K562 (cell line): ENCODE measurements at regions not wholly inside any gene's neighbourhood (a gene's known extent, or its start where the extent isn't known, plus 50 kb on each side); places are given as distances from the start of the nearest gene placed in this dataset.
A peak's percentile ranks its signal among the peaks of the same experiment; 100 is the strongest.

Source experiments
- ATAC-seq: fragments of 200-7000 bp; cut with Tn5 transposase; 3 replicates; pipeline ENCODE4 v1.9.1; 2020; ENCODE audit warnings: moderate library complexity
- BruUV-seq: library from RNA; stranded (reverse); fragments of 400-500 nt; replicated peaks from 2 replicates; lab custom pipeline; 2021; lab: Mats Ljungman, UMichigan
- CTCF ChIA-PET: fragments of 300-600 bp; formaldehyde crosslinking; extraction: SDS; loops from one replicate; lab custom pipeline; 2021; ENCODE audit warnings: low intra/inter-chr PET ratio; lab: Yijun Ruan, JAX
- POLR2A ChIA-PET: fragments of 300-600, 350-650 bp; sonication (Branson Sonifier 250); formaldehyde crosslinking; extraction: SDS; loops from one replicate; lab custom pipeline; 2021; ENCODE audit warnings: antibody characterized with exemption, inconsistent platforms; lab: Yijun Ruan, JAX
- DNase-seq, 4 experiments: peaks; one replicate each; pipeline versions ENCODE4 v3.0.0 to v3.0.0-alpha.2; 2011 to 2018; ENCODE audit warnings: low spot score in 3 of 4, mixed read lengths in 3 of 4; ENCODE audit errors: extremely low read depth in 1 of 4
- FAIRE-seq: peaks from 2 replicates; lab custom pipeline; 2011; peaks lifted over from hg19 to GRCh38; lab: Jason Lieb, UNC
- H2AFZ ChIP-seq: 2 replicates; pipeline ENCODE4 v1.6.0; 2011; ENCODE audit warnings: low read depth, low read length, control low read depth, inconsistent platforms
- H3K27ac ChIP-seq: fragments of 200-600 bp; 3 replicates; pipeline ENCODE4 v1.8.0; 2011; ENCODE audit warnings: low read depth, mild to moderate bottlenecking, control low read depth, inconsistent platforms, low read length, moderate library complexity, mixed read lengths; ENCODE audit errors: extremely low read depth
- H3K27me3 ChIP-seq, 2 experiments: fragments of 300-600 bp in 1 of 2; 2 replicates in 1 of 2; 3 replicates in 1 of 2; pipeline versions ENCODE4 v1.6.0 to v1.8.0; 2011; ENCODE audit warnings: inconsistent platforms in 2 of 2, low read length in 2 of 2, mild to moderate bottlenecking in 1 of 2, mixed read lengths in 1 of 2, moderate library complexity in 1 of 2; ENCODE audit not compliant: control insufficient read depth in 2 of 2, insufficient read depth in 2 of 2
- H3K36me3 ChIP-seq: fragments of 300-600 bp; 3 replicates; pipeline ENCODE4 v1.8.0; 2011; ENCODE audit warnings: mild to moderate bottlenecking, low read length, inconsistent platforms; ENCODE audit not compliant: control insufficient read depth, insufficient read depth
- H3K4me1 ChIP-seq, 2 experiments: fragments of 200-600 bp in 1 of 2; replicated peaks in 1 of 2; 2 replicates in 1 of 2; 3 replicates in 1 of 2; pipeline versions ENCODE4 v1.5.1 to v1.8.0; 2011; ENCODE audit warnings: inconsistent platforms in 2 of 2, low read length in 2 of 2, mild to moderate bottlenecking in 1 of 2, mixed read lengths in 1 of 2, moderate library complexity in 1 of 2; ENCODE audit not compliant: control insufficient read depth in 2 of 2, insufficient read depth in 2 of 2
- H3K4me2 ChIP-seq: 2 replicates; pipeline ENCODE4 v1.6.1; 2011; ENCODE audit warnings: low read length, control low read depth, inconsistent platforms, mixed read lengths; ENCODE audit not compliant: insufficient read depth
- H3K4me3 ChIP-seq: fragments of 200-600 bp; sonication (generic), shearing (Covaris generic); 2 replicates; pipeline ENCODE4 v1.5.1; 2016; ENCODE audit warnings: control low read depth, inconsistent platforms
- H3K79me2 ChIP-seq: fragments of 200-600 bp; 3 replicates; pipeline ENCODE4 v1.8.0; 2011; ENCODE audit warnings: low read length, inconsistent platforms; ENCODE audit not compliant: control insufficient read depth, insufficient read depth
- H3K9ac ChIP-seq, 2 experiments: 2 replicates each; pipeline versions ENCODE4 v1.6.0 to v1.6.1; 2011; ENCODE audit warnings: low read depth in 2 of 2, low read length in 2 of 2, control low read depth in 1 of 2, inconsistent platforms in 1 of 2, mild to moderate bottlenecking in 1 of 2, mixed read lengths in 1 of 2; ENCODE audit not compliant: insufficient read depth in 1 of 2
- H3K9me1 ChIP-seq: one replicate; pipeline ENCODE4 v1.6.0; 2011; ENCODE audit warnings: inconsistent platforms, mild to moderate bottlenecking, low read length, moderate library complexity; ENCODE audit not compliant: control insufficient read depth, insufficient read depth
- H3K9me3 ChIP-seq: replicated peaks from 2 replicates; pipeline ENCODE4 v1.5.1; 2011; ENCODE audit warnings: low read depth, low read length, inconsistent platforms; ENCODE audit not compliant: control insufficient read depth, insufficient read depth
- H4K20me1 ChIP-seq: replicated peaks from 2 replicates; pipeline ENCODE4 v1.6.1; 2011; ENCODE audit warnings: low read length, inconsistent platforms, mixed read lengths; ENCODE audit not compliant: control insufficient read depth, insufficient read depth
- BRF1 ChIP-seq: IDR thresholded peaks from 3 replicates; pipeline ENCODE4 v1.6.1; 2011; ENCODE audit warnings: borderline replicate concordance, mild to moderate bottlenecking; ENCODE audit not compliant: insufficient read length; ENCODE audit errors: extremely low read depth
- ELF2 ChIP-seq: fragments of 250-450 bp; sonication (Bioruptor Pico); IDR thresholded peaks from 2 replicates; pipeline ENCODE4 v1.5.0; 2021; ENCODE audit warnings: mild to moderate bottlenecking
- HIVEP1 ChIP-seq: fragments of 250-450 bp; sonication (Bioruptor Pico); IDR thresholded peaks from 2 replicates; pipeline ENCODE4 v1.4.0; 2020; ENCODE audit warnings: mild to moderate bottlenecking
- MCM7 ChIP-seq, 2 experiments: fragments of 450-650 bp; IDR thresholded peaks; 2 replicates each; pipeline ENCODE4 v1.6.1; 2016 to 2018
- NR2F6 ChIP-seq: fragments of 450-650 bp; formaldehyde crosslinking; IDR thresholded peaks from 2 replicates; pipeline ENCODE4 v1.4.0; 2020; ENCODE audit warnings: mild to moderate bottlenecking
- POLR3G ChIP-seq: IDR thresholded peaks from 2 replicates; pipeline ENCODE4 v1.6.1; 2011; ENCODE audit not compliant: insufficient read length, insufficient replicate concordance; ENCODE audit errors: extremely low read depth
- ZBTB7A ChIP-seq: IDR thresholded peaks from 2 replicates; pipeline ENCODE4 v1.6.1; 2011; ENCODE audit warnings: low read depth, mild to moderate bottlenecking, low read length, moderate library complexity, borderline replicate concordance; ENCODE audit not compliant: control insufficient read depth
- ZC3H8 ChIP-seq: fragments of 450-650 bp; IDR thresholded peaks from 2 replicates; pipeline ENCODE4 v1.6.1; 2017
- WGBS: fragments of 100-300 bp; shearing (Covaris generic); methylation state at CpG from one replicate; pipeline ENCODE4 v1.1.6; 2016; ENCODE audit warnings: low coverage, mixed read lengths; ENCODE audit not compliant: insufficient coverage; ENCODE audit errors: missing lambda C conversion rate; 5-methylcytosine and 5-hydroxymethylcytosine counted together
- in situ Hi-C: fragments of 300-500 bp; cut with MboI; formaldehyde crosslinking; loops from 4 replicates; pipeline ENCODE4 v1.15.0; 2018; ENCODE audit warnings: inconsistent platforms, mixed read lengths
- intact Hi-C: fragments of 100-400 bp; cut with micrococcal nuclease; formaldehyde crosslinking; loops from 2 replicates; pipeline ENCODE4 v1.14.2; 2022
- TF ChIP-seq, protein P1 (sequence below): IDR thresholded peaks from 3 replicates; pipeline ENCODE4 v1.6.1; 2011; ENCODE audit warnings: borderline replicate concordance, mild to moderate bottlenecking, moderate library complexity; ENCODE audit not compliant: insufficient read length; ENCODE audit errors: extremely low read depth
- TF ChIP-seq, protein P2 (sequence below): fragments of 150-350 bp; conservative IDR thresholded peaks from 2 replicates; pipeline ENCODE4 v1.6.1; 2014; ENCODE audit warnings: low read length
- TF ChIP-seq, protein P3 (sequence below): fragments of 250-450 bp; sonication (Bioruptor Pico); IDR thresholded peaks from 2 replicates; pipeline ENCODE4 v1.5.0; 2021; ENCODE audit warnings: mild to moderate bottlenecking, borderline replicate concordance
- TF ChIP-seq, protein P4 (sequence below): sonication (generic); formaldehyde crosslinking; IDR thresholded peaks from 2 replicates; pipeline ENCODE4 v1.8.0; 2022; ENCODE audit warnings: missing genetic modification reagents, mild to moderate bottlenecking, borderline replicate concordance

DNA sequence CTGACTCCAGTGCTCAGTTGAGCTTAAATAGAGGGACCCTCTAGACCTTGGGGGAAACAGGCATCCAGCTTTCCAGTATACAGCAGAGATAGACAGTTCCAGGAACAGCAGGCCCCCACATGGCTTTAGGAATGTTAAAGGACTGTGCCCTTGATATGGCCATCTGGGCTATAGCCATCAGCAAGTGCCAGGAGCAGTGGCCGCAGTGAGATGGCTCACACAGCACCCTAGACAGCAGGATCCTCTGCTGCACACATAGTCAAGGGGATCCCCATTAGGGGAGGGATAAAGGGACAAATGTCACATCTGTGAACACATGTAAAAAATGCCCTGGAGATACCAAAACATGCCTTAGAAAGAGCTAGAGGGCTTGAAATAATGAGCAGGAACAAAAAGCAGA, 213.4 kb downstream of the PTH2R start:
- ATAC-seq (peak; percentile 67), FAIRE-seq (no peak), DNase-seq (peak in 1 of 4 experiments; percentile 36)
- CTCF ChIA-PET = no interaction called here
- Histone ChIP-seq H3K9me1 (no peaks in the 10 kb centered on the region), H3K9ac (peak overlapping the region; percentile 13 to 69; a peak in 2 of 4 replicates), H2AFZ (peak overlapping the region; percentile 64), H3K4me2 (peak overlapping the region; percentile 40), H3K9me3 (0 out of 2 replicates have a peak, but pooled peaks cover 3% of the 10 kb centered on the region), H3K79me2 (peaks cover 57% of the 10 kb centered on the region), H3K27ac (peak overlapping the region; percentile 46; the same call in 2 of the 3 replicates), H3K4me1 (peaks cover 6 to 17% of the 10 kb centered on the region in 2 experiments; a peak in 4 of 5 replicates), H3K4me3 (no peak overlapping the region), H4K20me1 (no peaks in the 10 kb centered on the region), H3K27me3 (no peaks in the 10 kb centered on the region), H3K36me3 (no peaks in the 10 kb centered on the region)
- BruUV-seq = no TSS peak
- POLR2A ChIA-PET = interaction anchor here (0.9 kb wide), 1 partner anchor 11 kb away, joined by 5 read pairs; no protein-coding TSS in a partner anchor
- in situ Hi-C loops (no loop called here), intact Hi-C loops (loop anchor here (5.0 kb wide), 1 partner anchor 78 kb away; no protein-coding TSS in a partner anchor)
- 0% methylated on average over 1 of the region's 1 CpG for WGBS
- TF ChIP-seq, protein P1, sequence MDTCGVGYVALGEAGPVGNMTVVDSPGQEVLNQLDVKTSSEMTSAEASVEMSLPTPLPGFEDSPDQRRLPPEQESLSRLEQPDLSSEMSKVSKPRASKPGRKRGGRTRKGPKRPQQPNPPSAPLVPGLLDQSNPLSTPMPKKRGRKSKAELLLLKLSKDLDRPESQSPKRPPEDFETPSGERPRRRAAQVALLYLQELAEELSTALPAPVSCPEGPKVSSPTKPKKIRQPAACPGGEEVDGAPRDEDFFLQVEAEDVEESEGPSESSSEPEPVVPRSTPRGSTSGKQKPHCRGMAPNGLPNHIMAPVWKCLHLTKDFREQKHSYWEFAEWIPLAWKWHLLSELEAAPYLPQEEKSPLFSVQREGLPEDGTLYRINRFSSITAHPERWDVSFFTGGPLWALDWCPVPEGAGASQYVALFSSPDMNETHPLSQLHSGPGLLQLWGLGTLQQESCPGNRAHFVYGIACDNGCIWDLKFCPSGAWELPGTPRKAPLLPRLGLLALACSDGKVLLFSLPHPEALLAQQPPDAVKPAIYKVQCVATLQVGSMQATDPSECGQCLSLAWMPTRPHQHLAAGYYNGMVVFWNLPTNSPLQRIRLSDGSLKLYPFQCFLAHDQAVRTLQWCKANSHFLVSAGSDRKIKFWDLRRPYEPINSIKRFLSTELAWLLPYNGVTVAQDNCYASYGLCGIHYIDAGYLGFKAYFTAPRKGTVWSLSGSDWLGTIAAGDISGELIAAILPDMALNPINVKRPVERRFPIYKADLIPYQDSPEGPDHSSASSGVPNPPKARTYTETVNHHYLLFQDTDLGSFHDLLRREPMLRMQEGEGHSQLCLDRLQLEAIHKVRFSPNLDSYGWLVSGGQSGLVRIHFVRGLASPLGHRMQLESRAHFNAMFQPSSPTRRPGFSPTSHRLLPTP = no peak
- no peak for TF ChIP-seq MCM7 (IDR thresholded peaks at IDR 0.05)
- TF ChIP-seq POLR3G = no peak
- TF ChIP-seq, protein P2, sequence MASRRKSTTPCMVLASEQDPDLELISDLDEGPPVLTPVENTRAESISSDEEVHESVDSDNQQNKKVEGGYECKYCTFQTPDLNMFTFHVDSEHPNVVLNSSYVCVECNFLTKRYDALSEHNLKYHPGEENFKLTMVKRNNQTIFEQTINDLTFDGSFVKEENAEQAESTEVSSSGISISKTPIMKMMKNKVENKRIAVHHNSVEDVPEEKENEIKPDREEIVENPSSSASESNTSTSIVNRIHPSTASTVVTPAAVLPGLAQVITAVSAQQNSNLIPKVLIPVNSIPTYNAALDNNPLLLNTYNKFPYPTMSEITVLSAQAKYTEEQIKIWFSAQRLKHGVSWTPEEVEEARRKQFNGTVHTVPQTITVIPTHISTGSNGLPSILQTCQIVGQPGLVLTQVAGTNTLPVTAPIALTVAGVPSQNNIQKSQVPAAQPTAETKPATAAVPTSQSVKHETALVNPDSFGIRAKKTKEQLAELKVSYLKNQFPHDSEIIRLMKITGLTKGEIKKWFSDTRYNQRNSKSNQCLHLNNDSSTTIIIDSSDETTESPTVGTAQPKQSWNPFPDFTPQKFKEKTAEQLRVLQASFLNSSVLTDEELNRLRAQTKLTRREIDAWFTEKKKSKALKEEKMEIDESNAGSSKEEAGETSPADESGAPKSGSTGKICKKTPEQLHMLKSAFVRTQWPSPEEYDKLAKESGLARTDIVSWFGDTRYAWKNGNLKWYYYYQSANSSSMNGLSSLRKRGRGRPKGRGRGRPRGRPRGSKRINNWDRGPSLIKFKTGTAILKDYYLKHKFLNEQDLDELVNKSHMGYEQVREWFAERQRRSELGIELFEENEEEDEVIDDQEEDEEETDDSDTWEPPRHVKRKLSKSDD = no peak
- TF ChIP-seq NR2F6 (CRISPR knock-in tag) = no peak
- no peak for TF ChIP-seq ELF2 (CRISPR knock-in tag)
- TF ChIP-seq ZC3H8 = no peak
- TF ChIP-seq, protein P3, sequence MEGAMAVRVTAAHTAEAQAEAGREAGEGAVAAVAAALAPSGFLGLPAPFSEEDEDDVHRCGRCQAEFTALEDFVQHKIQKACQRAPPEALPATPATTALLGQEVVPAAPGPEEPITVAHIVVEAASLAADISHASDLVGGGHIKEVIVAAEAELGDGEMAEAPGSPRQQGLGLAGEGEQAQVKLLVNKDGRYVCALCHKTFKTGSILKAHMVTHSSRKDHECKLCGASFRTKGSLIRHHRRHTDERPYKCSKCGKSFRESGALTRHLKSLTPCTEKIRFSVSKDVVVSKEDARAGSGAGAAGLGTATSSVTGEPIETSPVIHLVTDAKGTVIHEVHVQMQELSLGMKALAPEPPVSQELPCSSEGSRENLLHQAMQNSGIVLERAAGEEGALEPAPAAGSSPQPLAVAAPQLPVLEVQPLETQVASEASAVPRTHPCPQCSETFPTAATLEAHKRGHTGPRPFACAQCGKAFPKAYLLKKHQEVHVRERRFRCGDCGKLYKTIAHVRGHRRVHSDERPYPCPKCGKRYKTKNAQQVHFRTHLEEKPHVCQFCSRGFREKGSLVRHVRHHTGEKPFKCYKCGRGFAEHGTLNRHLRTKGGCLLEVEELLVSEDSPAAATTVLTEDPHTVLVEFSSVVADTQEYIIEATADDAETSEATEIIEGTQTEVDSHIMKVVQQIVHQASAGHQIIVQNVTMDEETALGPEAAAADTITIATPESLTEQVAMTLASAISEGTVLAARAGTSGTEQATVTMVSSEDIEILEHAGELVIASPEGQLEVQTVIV (CRISPR knock-in tag) = no peak
- TF ChIP-seq ZBTB7A = no peak
- TF ChIP-seq HIVEP1 (CRISPR knock-in tag) = no peak
- TF ChIP-seq, protein P4, sequence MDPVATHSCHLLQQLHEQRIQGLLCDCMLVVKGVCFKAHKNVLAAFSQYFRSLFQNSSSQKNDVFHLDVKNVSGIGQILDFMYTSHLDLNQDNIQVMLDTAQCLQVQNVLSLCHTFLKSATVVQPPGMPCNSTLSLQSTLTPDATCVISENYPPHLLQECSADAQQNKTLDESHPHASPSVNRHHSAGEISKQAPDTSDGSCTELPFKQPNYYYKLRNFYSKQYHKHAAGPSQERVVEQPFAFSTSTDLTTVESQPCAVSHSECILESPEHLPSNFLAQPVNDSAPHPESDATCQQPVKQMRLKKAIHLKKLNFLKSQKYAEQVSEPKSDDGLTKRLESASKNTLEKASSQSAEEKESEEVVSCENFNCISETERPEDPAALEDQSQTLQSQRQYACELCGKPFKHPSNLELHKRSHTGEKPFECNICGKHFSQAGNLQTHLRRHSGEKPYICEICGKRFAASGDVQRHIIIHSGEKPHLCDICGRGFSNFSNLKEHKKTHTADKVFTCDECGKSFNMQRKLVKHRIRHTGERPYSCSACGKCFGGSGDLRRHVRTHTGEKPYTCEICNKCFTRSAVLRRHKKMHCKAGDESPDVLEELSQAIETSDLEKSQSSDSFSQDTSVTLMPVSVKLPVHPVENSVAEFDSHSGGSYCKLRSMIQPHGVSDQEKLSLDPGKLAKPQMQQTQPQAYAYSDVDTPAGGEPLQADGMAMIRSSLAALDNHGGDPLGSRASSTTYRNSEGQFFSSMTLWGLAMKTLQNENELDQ (CRISPR knock-in tag) = no peak
- no peak for TF ChIP-seq BRF1
